ENCODE measurements at regions not wholly inside any gene's neighbourhood (a gene's known extent, or its start where the extent isn't known, plus 50 kb on each side); places are given as distances from the start of the nearest gene placed in this dataset.
A peak's percentile ranks its signal among the peaks of the same experiment; 100 is the strongest.
"Not testable (repeated sequence)": the region's sequence is repeated elsewhere in the genome, so short reads cannot be mapped to it uniquely, and the experiment has no call there.

- BruUV-seq (replicated peaks); H3K79me2 ChIP-seq (ENCODE audit: insufficient read depth, low read length); H3K27ac ChIP-seq (ENCODE audit: low read depth, low read length); H4K20me1 ChIP-seq (ENCODE audit: insufficient read depth); H3K36me3 ChIP-seq (ENCODE audit: control insufficient read depth in 1 of 2, insufficient read depth in 2 of 2, low read length in 2 of 2); POLR2A ChIA-PET; H3K27me3 ChIP-seq (ENCODE audit: insufficient read depth, low read length); H3K9ac ChIP-seq (ENCODE audit: low read length); H3K9me2 ChIP-seq (ENCODE audit: insufficient read depth); RAD21 ChIA-PET (ENCODE audit: low non-redundant PET in 1 of 2, low total read pairs in 2 of 2, uncharacterized antibody in 2 of 2, unreplicated experiment in 2 of 2); CTCF ChIA-PET; H3K9me3 ChIP-seq (ENCODE audit: control insufficient read depth in 1 of 2, insufficient read depth in 1 of 2, low read depth in 1 of 2, low read length in 2 of 2): not testable (repeated sequence)
- DNase-seq (ENCODE audit: low read depth, low spot score) (peak; percentile 34), ATAC-seq (peak; percentile 46; the same call in 1 of the 2 replicates)
- H3K4me3 ChIP-seq (replicated peaks in 1 of 2; ENCODE audit: low read depth in 1 of 2, low read length in 2 of 2), result peak overlapping the region in 1 of 2 experiments; percentile 22; a peak in 1 of 4 replicates
- peak; percentile 43 for TF ChIP-seq SP1 (IDR thresholded peaks at IDR 0.05; ENCODE audit: low read depth)
- TF ChIP-seq CBX3 (IDR thresholded peaks at IDR 0.05; ENCODE audit: low read depth), result peak; percentile 71; the same call in 1 of the 2 replicates
- peak; percentile 76 for TF ChIP-seq JUND (IDR thresholded peaks at IDR 0.05)
- peak; percentile 17 for TF ChIP-seq MAX (IDR thresholded peaks at IDR 0.05)
- TF ChIP-seq FOSL1 (IDR thresholded peaks at IDR 0.05; ENCODE audit: low read depth), result peak; percentile 87
- TF ChIP-seq CEBPB (IDR thresholded peaks at IDR 0.05; ENCODE audit: low read depth), result 0 out of 2 replicates have a peak, but pooled peaks have one; percentile 14
- H2AFZ ChIP-seq (ENCODE audit: low read depth, low read length, poor library complexity, severe bottlenecking), result peak overlapping the region; percentile 72
- peak overlapping the region; percentile 52 for H3K4me2 ChIP-seq (ENCODE audit: low read length)
- H3K4me1 ChIP-seq (ENCODE audit: control insufficient read depth in 1 of 2, insufficient read depth in 2 of 2, low read length in 2 of 2), result peaks cover 0 to 18% of the 10 kb centered on the region in 2 experiments; a peak in 2 of 4 replicates
- intact Hi-C loops (cut with micrococcal nuclease), result loop anchor here (5.0 kb wide), 1 partner anchor 272 kb away; no protein-coding TSS in a partner anchor
Measured at GRCh38 chr4:181030135-181030921, 1212.9 kb upstream of the TENM3 start.

GRCh38 chr4:181030961-181031360 lies 1212.2 kb upstream of the TENM3 start:
- Histone ChIP-seq H3K4me3 (replicated peaks in 1 of 2; ENCODE audit: low read depth in 1 of 2, low read length in 2 of 2) (peak overlapping the region in 1 of 2 experiments; percentile 22; a peak in 1 of 4 replicates), H3K4me2 (ENCODE audit: low read length) (peak overlapping the region; percentile 52), H3K79me2 (ENCODE audit: insufficient read depth, low read length) (no peaks in the 10 kb centered on the region), H3K27me3 (ENCODE audit: insufficient read depth, low read length) (no peaks in the 10 kb centered on the region), H3K9me3 (ENCODE audit: control insufficient read depth in 1 of 2, insufficient read depth in 1 of 2, low read depth in 1 of 2, low read length in 2 of 2) (no peaks in the 10 kb centered on the region), H3K36me3 (ENCODE audit: control insufficient read depth in 1 of 2, insufficient read depth in 2 of 2, low read length in 2 of 2) (no peaks in the 10 kb centered on the region), H3K27ac (ENCODE audit: low read depth, low read length) (no peak overlapping the region), H4K20me1 (ENCODE audit: insufficient read depth) (no peaks in the 10 kb centered on the region), H3K9ac (ENCODE audit: low read length) (no peak overlapping the region), H3K9me2 (ENCODE audit: insufficient read depth) (no peaks in the 10 kb centered on the region; the same call in 1 of the 2 replicates), H2AFZ (ENCODE audit: low read depth, low read length, poor library complexity, severe bottlenecking) (peak overlapping the region; percentile 72), H3K4me1 (ENCODE audit: control insufficient read depth in 1 of 2, insufficient read depth in 2 of 2, low read length in 2 of 2) (peaks cover 0 to 18% of the 10 kb centered on the region in 2 experiments; a peak in 2 of 4 replicates)
- intact Hi-C loops (cut with micrococcal nuclease), result loop anchor here (5.0 kb wide), 1 partner anchor 271 kb away; no protein-coding TSS in a partner anchor
- BruUV-seq (replicated peaks), result no TSS peak
- peak; percentile 54; the same call in 1 of the 2 replicates for ATAC-seq
- ChIA-PET CTCF (no interaction called here), RAD21 (ENCODE audit: low non-redundant PET in 1 of 2, low total read pairs in 2 of 2, uncharacterized antibody in 2 of 2, unreplicated experiment in 2 of 2) (no interaction called here), POLR2A (no interaction called here)
- no peak for DNase-seq (ENCODE audit: low read depth, low spot score)
- TF ChIP-seq ZNF274 (IDR thresholded peaks at IDR 0.05; ENCODE audit: low read depth, low read length) (no peak), CTCF (IDR thresholded peaks at IDR 0.05 in 2 of 3, conservative IDR thresholded peaks at IDR 0.05 in 1 of 3; ENCODE audit: borderline replicate concordance in 1 of 3, insufficient read depth in 1 of 3, low read depth in 2 of 3, low read length in 2 of 3) (no peak), FOSL1 (IDR thresholded peaks at IDR 0.05; ENCODE audit: low read depth) (no peak; the same call in 1 of the 2 replicates), CEBPB (IDR thresholded peaks at IDR 0.05; ENCODE audit: low read depth) (no peak), MAX (IDR thresholded peaks at IDR 0.05) (no peak), TCF7L2 (IDR thresholded peaks at IDR 0.05; ENCODE audit: borderline replicate concordance, extremely low read depth, insufficient read depth, insufficient read length) (no peak), SP1 (IDR thresholded peaks at IDR 0.05; ENCODE audit: low read depth) (0 out of 2 replicates have a peak, but pooled peaks have one; percentile 4), YY1 (IDR thresholded peaks at IDR 0.05; ENCODE audit: extremely low read depth, insufficient replicate concordance, low read depth, low read length) (no peak), ELF1 (IDR thresholded peaks at IDR 0.05; ENCODE audit: borderline replicate concordance, low read depth) (no peak), EZH2 (IDR thresholded peaks at IDR 0.05) (no peak), ZBTB33 (IDR thresholded peaks at IDR 0.05; ENCODE audit: extremely low read depth, insufficient replicate concordance, low read length) (no peak)

Measured in HCT116 (cell line).